HG03354 (cell line): ENCODE measurements at regions not wholly inside any gene's neighbourhood (a gene's known extent, or its start where the extent isn't known, plus 50 kb on each side); places are given as distances from the start of the nearest gene placed in this dataset.

Experiments used
- ATAC-seq: cut with Tn5 transposase; IDR thresholded peaks from one replicate; pipeline ENCODE4 v1.9.1; 2021; ENCODE audit warnings: mild to moderate bottlenecking; ENCODE audit not compliant: unreplicated experiment, poor library complexity, severe bottlenecking

DNA sequence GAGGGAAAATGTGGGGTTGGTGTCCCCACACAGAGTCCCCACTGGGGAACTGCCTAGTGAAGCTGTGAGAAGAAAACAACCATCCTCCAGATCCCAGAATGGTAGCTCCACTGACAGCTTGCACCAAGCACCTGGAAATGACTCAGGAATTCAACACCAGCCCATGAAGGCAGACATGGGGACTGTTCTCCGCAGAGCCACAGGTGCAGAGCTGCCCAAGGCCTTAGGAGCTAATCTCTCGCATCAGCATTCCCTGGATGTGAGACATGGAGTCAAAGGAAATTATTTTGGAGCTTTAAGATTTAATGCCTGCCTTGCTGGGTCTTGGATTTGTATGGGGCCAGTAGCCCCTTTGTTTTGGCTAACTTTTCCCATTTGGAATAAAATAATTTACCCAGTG, 367.9 kb downstream of the FAM133A start:
- no peak for ATAC-seq

DNA sequence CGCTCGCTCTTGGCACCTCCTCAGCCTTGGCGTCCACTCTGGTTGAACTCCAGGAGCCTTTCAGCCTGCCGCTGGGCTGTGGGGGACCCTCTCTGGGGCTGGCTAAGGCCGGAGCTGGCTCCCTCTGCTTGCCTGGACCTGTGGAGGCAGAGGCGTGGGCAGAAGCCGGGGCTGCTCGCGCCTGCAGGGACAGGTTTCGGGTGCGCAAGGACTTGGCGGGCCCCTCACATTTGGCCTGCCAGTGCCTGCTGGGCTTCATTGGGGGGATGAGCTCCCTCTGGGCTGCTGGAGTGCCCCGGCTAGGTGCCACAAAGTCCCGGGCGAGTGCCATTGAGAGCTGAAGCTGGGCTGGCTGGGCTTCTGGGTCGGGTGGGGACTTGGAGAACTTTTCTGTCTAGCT, 371.7 kb downstream of the FAM133A start:
- no peak for ATAC-seq

DNA sequence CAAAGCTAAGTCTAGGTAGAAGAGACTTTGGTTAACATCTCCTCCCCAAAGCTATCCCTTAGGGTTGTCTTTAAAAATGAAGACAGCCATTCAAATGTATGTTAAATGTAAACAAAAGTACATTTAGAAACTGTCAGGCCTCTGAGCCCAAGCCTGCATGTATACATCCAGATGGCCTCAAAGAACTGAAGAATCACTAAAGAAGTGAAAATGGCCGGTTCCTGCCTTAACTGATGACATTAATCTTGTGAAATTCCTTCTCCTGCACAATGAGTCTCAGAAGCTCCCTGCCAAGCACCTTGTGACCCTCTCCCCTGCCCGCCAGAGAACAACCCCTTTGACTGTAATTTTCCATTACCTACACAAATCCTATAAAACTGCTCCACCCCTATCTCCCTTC, 377.9 kb downstream of the FAM133A start:
- no peak for ATAC-seq

DNA sequence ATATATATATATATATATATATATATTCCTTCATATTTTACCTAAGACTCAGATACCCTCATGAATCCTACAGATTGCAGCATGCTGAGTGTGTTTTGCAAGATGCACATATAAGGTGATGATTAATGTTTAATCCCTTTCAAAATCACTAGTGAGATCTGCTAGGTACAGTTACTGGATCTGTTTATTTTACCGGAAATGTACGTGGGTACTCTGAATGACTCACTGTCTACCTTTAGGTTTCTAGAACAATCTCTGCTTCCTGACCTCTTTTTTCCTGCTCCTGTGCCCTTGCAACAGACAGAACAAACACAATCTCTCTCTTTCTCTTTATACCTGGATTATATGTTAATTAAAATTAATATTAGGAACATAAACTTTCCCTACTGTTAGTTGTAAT, 379.6 kb downstream of the FAM133A start:
- no peak for ATAC-seq

DNA sequence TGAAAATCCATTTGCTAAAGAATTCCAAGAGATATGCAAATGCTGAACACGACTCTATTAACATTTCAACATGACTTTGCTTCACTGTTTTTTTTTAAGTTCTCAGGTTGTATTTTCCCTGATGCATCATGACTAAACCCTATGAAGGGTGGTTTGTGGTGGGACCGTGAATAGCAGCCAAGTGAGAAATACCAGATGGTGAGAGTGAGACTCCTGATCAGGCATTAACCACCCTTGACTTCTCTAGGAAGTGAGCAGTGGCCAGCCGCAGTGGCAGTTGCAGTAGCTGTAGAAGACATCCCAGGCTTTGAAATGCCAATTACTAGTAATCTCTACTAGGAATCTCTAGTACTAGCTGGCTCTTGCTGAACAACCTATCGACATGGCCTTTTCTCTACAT, 383.4 kb downstream of the FAM133A start:
- ATAC-seq: no peak

DNA sequence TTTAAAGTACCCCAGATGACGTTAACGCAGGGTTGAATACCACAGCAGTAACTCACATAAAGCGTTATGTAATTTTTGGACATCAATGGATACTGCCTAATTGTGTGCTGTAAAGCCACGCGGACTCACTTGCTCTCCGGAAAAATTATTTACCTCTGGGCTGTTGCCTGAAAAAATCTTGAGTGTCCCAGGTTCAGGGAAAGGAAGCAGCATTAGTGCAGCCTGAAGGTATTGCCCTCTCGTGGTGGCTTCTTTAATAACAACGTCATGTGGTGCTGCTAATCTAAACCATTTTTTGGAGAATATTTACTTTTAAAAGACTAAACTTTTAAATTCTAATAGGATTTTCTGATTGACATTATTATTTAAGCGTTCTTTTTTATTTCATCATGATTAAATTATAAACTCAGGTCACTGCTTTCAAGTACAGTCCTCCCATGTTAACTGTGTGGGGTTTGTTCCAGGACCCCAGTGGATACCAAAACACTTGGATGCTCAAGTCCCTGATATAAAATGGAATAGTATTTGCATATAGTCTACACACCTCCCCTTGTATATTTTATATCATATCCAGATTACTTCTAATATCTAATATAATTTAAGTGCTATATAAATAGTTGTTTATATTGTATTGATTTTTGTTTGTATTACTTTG, 384.8 kb downstream of the FAM133A start:
- no peak for ATAC-seq

DNA sequence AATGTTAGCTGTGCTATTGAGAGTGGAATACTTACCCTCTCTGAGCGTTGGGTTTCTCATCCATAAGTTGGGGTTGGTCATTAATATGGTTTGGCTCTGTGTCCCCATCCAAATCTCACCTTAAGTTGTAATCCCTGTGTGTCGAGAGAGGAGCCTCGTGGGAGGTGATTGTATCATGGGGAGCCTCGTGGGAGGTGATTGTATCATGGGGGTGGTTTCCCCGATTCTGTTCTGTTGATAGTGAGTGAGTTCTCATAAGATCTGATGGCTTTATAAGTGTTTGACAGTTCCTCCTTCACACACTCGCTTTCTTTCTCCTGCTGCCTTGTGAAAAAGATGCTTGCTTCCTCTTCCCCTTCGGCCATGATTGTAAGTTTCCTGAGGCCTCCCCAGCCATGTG, 391.1 kb downstream of the FAM133A start:
- no peak for ATAC-seq

DNA sequence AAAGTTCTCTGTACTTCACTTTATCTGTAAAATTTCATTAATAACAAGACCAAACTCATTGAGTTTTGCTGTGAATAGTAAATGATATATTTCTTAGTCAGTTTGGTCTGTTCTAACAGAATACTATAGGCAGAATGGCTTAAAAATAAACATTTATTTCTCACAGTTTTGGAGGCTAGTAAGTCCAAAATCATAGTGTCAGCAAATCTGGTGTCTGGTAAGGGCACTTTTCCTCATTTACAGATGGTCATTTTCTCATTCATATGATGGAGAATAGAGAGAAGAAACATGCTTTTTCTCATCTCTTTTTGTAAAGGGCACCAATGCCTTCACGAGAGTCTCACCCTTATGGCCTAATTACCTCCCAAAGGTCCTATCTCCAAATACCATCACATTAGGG, 415.1 kb downstream of the FAM133A start:
- ATAC-seq: no peak

DNA sequence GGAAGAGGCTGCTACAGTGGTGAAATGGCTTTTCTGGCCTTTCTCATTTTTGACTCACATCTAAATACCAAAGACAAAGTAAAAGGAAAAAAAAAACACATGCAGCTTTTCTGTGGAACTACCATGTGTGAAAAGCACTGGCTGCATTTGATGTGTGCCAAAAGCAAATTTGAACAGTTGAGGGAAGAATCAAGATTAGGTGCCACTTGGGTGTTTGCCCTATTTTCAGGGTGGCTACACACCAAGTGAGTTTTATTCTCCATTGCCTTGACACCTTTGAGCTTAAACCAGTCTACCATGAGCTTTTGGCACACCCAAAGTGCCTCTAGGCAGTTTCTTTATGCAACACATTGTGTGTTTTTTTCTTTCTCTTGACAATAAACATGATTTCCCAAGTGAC, 423.9 kb downstream of the FAM133A start:
- no peak for ATAC-seq

DNA sequence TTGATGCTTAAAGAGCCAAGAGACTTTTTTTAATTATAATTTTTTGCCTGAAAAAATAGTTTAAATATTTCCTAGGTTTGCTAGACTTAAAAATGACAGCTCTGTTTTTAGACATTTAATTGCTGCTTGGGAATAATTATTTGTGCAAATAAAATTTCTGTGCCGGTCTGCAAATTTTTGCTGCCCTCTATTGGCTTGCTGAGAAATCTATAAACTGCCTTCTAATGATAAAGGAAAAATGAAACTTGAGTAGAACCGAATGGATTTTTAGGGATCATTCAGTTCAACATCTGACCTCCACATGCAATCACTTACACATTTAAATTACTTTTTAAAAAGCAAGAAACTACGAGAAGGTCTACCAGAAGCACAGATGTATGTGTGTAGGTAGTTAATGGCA, 434.0 kb downstream of the FAM133A start:
- no peak for ATAC-seq

DNA sequence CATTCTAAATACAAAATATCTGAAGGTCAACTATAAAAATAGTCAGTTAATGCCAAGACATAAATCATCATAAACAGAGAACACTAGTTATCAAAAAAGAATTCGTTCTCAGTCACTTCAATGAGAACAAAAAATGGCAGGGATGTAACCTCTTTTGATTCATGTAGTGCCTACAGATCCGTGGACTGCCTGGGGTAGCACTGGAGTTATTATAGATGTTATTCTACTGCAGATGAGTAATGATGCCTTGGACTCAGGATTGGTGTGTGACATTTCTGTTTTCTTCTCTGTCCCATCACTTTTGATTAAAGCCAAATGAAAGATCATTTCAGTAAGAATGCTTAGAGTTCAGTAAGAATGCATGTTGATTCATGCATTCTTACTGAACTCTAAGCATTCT, 440.4 kb downstream of the FAM133A start:
- no peak for ATAC-seq

DNA sequence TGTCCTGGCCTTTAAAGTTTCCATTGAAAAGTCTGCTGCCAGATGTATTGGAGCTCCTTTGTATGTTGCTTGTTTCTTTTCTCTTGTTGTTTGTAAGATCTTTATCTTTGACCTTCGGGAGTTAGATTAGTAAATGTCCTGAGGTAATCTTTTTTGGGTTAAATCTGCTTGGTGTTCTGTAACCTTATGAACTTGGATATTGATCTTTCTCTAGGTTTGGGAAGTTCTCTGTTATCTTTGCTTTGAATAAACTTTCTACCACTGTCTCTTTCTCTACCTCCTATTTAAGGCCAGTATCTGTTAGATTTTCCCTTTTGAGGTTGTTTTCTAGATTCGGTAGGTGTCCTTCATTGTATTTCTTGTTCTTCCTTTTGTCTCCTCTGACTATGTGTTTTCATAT, 447.8 kb downstream of the FAM133A start:
- ATAC-seq: no peak

DNA sequence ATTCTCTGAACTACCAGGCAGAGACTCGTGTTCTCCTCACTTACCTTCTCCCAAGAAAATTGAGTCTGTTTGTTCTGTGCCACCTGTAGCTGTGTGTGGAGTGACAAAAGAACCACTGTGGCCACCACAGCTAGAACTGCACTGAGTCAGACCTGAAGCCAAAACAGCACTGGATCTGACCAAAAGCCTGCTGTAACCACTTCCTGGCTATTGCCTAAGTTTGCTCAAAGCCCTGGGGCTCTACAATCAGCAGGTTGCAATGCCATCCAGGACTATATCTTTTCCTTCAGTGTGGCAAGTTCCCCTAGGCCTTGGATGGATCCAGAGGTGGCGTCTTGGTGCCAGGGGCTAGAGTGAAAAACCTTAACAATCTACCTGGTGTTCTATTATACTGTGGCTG, 449.1 kb downstream of the FAM133A start:
- no peak for ATAC-seq

DNA sequence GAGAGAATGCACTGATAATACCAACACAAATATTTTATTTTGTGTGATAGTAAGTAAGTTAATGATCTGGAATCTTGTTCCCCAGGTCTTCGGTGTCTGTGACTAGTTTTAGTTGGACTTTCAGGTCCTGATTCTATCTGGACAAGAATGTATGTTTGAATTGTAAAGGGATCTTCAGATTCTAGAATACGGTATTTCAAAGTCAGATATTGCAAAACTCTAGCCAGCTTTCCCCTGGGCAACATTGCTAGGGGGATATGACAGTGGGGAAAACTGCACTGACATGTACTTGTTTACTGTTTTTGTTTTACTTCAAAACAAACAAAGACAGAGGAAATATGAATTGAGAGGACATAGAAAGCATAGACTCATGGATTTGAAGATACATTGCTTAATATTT, 489.0 kb downstream of the FAM133A start:
- ATAC-seq: no peak

DNA sequence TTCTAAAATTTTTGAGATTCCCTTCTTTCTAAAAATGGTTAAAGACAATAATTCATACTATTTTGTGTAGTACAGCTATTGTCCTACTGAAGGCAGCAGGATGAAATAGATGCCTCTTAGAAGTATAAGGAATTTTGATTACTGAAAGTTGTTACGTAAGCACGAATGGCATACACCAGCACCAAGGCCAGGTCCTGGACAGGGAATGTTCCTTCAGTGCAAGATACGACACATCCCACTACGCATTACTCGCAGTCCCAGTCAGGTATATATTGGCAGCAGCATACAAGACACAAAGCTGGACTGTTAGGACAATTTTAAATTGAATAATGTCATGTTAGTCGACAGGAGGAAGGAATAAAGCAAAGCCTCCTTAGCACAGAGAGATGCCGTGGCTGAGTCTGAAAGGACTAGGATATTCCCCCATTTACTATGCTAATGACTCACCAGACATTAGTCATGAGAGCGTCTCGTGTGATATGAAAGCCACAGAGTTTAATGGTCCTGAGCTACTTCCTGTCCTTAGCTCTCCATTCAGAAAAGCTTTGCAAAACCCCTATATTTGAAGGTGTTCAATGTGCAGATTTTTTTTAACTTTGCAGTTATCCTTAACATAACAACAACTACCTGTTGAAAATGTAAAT, 504.3 kb downstream of the FAM133A start:
- ATAC-seq: peak; percentile 43

DNA sequence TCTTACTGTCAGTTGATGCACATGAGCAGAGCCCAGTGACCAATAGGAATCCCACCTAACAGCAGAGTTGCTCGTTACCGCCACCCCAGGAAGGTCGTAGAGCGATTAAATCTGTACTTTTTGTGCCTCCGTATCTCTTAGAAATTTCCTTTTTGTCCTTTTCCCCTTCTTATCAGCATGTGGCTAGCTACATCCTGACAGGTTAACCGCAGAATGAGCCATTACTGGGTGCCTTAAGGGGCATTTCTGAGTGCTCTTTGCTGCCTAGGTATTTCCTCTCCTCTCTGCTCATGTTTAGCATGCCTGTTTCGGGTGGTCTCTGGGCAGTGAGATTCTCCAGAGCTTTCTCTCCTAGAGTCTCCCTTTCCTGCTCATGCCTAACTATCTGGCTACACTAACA, 530.5 kb downstream of the FAM133A start:
- no peak for ATAC-seq

DNA sequence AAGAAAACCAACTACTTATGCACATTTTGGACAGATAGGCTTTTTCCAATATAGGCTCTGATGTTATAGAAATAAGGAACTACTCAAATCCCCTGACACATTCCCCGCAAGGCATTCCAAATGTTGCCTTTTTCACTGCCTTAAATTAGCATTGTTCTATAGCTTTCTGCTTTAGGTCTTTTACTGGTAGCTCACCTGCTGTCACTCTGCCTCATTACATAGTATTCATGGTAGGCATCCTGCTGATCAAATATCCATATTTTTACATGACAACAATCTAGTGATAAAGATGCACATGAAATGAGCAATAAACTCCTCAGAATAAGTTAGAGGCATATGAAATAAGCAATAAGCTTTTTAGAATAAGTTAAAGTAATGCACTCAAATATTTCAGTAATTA, 542.7 kb downstream of the FAM133A start:
- no peak for ATAC-seq

DNA sequence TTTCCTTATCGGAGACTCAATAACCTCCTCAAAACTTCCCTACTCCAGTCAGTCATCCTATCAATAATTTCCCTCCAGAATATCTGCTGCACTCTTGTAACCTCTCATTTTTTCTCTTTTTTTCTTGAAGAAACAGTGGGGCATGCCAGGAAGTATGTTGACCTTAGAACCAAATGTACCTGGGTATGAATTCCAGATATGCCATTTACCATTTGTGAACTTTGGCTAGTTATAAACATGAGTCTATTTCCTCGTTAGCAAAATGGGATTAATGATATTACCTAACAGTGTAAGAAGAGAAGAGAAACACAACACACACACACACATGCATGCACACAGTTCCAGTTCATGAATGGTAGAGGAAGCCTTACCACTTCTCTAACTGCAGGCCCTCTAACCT, 578.2 kb downstream of the FAM133A start:
- no peak for ATAC-seq

DNA sequence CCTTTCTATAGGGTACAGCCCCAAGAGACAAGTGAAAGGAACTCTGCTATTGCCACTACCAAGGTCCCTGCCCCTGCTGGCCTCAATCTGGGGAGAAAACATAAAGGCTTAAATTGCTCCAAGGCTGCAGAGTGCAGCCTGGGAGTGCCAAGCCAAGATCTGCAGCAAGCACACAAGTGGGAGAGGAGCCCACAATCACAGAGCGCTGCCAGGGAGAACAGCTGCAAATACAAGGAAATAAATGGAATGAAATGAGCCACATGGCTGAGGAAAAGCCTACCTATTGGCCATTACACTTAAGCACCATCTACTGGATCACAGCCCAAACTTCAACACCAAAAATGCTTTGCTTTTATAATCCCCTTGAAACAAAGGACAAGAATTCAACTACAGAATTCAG, 582.4 kb downstream of the FAM133A start:
- ATAC-seq: no peak

DNA sequence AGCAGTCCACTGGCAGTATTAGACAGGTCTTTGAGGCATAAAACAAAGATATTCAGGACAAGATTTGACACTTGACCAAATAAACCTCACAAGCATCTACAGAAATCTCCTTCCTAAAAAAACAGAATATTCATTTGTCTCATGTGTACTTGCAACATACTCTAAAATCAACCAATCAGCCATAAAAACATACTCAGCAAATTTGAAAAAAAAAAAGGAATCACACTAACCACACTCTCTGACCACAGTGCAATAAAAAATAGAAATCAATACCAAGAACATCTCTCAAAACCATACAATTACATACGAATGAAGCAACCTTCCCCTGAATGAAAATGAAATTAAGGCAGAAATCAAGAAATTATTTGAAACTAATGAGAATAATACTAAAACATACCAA, 591.3 kb downstream of the FAM133A start:
- no peak for ATAC-seq

DNA sequence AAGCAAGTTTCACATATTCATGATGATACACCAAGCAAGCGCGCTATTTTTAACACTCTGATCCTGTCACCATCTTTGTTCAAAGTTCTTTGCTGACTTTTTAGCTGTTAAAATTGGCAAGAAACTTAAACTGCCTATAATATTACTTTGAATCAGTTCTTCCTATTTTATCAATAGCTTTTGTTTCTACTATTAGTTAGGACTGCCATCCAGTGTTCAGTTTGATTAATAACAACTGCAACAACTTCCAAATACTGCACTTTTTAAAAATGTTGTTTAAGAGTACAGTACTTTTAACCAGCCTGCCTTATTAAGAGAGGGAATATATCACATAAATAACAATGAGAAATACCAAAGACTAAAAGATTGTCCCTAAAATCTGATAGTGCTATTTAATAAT, 614.3 kb downstream of the FAM133A start:
- ATAC-seq: no peak

DNA sequence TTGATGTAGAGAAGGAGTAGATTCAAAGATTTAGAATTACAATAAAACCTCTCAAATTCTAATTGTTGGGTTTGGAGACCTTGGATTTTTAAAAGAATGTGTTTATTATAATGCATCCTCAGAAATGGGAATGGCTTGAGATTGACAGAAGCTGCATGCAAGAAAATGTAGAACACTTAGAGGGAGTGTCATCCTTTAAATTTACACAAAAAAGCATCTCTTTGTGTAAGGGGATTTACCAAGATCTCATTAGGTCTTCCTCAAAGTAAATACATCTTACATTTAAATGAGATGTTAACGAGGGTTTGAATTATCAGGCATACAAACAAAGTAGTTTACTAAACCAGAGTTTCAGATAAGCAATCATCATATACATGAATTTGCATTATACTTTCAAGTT, 615.0 kb downstream of the FAM133A start:
- no peak for ATAC-seq
